Transverse colon (tissue), 4 donors: ENCODE measurements at regions not wholly inside any gene's neighbourhood (a gene's known extent, or its start where the extent isn't known, plus 50 kb on each side); places are given as distances from the start of the nearest gene placed in this dataset.

Experiments
- DNase-seq: peaks from one replicate; pipeline ENCODE4 v3.0.0-alpha.2; 2019
- H3K27ac ChIP-seq, 4 donors: fragments of 200-600 bp; sonication (generic); 2 replicates each; pipeline ENCODE4 v1.5.1; 2016 to 2018; ENCODE audit warnings: inconsistent platforms in 4 of 4
- H3K27me3 ChIP-seq: fragments of 200-600 bp; sonication (generic); 2 replicates; pipeline ENCODE4 v1.5.1; 2017; ENCODE audit warnings: inconsistent platforms
- H3K36me3 ChIP-seq, 4 donors: fragments of 200-600 bp; sonication (generic); 2 replicates each; pipeline ENCODE4 v1.5.1; 2017 to 2019; ENCODE audit warnings: inconsistent platforms in 4 of 4
- H3K4me1 ChIP-seq, 4 donors: fragments of 200-600 bp; sonication (generic); 2 replicates each; pipeline ENCODE4 v1.5.1; 2017 to 2020; ENCODE audit warnings: inconsistent platforms in 4 of 4
- H3K4me3 ChIP-seq, 4 donors: fragments of 200-600 bp; sonication (generic); 1 replicate in 1 of 4; 2 replicates in 3 of 4; pipeline versions ENCODE4 v1.5.1 to v1.6.1; 2017 to 2019; ENCODE audit warnings: inconsistent platforms in 4 of 4
- H3K9me3 ChIP-seq, 2 donors: fragments of 200-600 bp; sonication (generic); 2 replicates each; pipeline ENCODE4 v1.5.1; 2017 to 2019; ENCODE audit warnings: inconsistent platforms in 2 of 2
- CTCF ChIP-seq, 5 experiments: fragments of 200-600 bp in 3 of 5; fragments of 450-650 bp in 2 of 5; sonication (generic) in 3 of 5; IDR thresholded peaks; 1 replicate in 2 of 5; 2 replicates in 3 of 5; pipeline ENCODE4 v1.5.1; 2016 to 2017; ENCODE audit warnings: antibody characterized with exemption in 5 of 5, inconsistent platforms in 3 of 5, mild to moderate bottlenecking in 2 of 5, moderate library complexity in 1 of 5
- EP300 ChIP-seq: sonication (generic); formaldehyde crosslinking; IDR thresholded peaks from one replicate; pipeline ENCODE4 v1.6.1; 2017; ENCODE audit warnings: antibody characterized with exemption, low read depth
- POLR2A ChIP-seq: fragments of 450-650 bp; IDR thresholded peaks from one replicate; pipeline ENCODE4 v1.6.1; 2016; ENCODE audit warnings: antibody characterized with exemption, mild to moderate bottlenecking, moderate library complexity
- POLR2AphosphoS5 ChIP-seq, 3 donors: sonication (generic); formaldehyde crosslinking; IDR thresholded peaks; one replicate each; pipeline ENCODE4 v1.6.1; 2016; ENCODE audit warnings: antibody characterized with exemption in 3 of 3
- WGBS, 2 donors: methylation state at CpG; one replicate each; pipeline ENCODE4 v1.1.5; 2018; ENCODE audit warnings: low coverage in 1 of 2; 5-methylcytosine and 5-hydroxymethylcytosine counted together
- in situ Hi-C, 4 donors: fragments of 200-750 bp; cut with MboI; loops; one replicate each; pipeline versions ENCODE4 v1.15.0 to v1.15.1; 2017; ENCODE audit warnings: low sequenced_read_pairs in 3 of 4, low pct_ligation_motif_present in 1 of 4, low pct_unique_long_range_greater_than_20kb in 1 of 4
- intact Hi-C: fragments of 100-400 bp; cut with DNase I; formaldehyde crosslinking; loops from one replicate; pipeline ENCODE4 v1.15.1; 2023; ENCODE audit warnings: low total_unique reads

DNA sequence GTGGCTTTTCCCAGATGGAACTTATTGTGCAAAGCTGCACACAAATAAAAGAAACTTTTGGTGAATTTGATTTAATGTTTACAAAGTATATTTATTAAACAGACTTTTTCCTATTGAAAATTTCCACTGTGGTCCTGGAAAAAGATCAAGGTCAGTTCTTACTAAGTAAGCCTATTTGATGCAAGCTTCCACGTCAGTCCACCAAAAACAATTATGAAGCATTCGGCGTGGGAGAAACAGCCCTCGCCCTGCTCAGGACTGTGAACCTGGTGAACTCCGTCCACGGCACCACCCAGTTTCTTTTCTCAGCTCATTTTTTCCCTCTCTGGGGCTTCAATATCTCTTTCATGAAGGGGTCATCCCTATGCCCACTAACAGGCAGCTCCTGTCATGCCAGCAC lies 149.8 kb downstream of the EFNB2 start:
- DNase-seq, result no peak
- no peak overlapping the region for H3K4me3 ChIP-seq
- WGBS, 2 donors, result 86 to 96% methylated on average over 4 to 6 of the region's 6 CpGs
- peaks cover 0 to 10% (median 0%) of the 10 kb centered on the region in 4 donors for H3K4me1 ChIP-seq
- TF ChIP-seq POLR2A, result no peak
- TF ChIP-seq CTCF (IDR thresholded peaks at IDR 0.05), result no peak
- TF ChIP-seq EP300, result no peak
- no peak for TF ChIP-seq POLR2AphosphoS5 (IDR thresholded peaks at IDR 0.05)
- no peak overlapping the region for H3K27ac ChIP-seq
- no peaks in the 10 kb centered on the region for H3K9me3 ChIP-seq
- H3K27me3 ChIP-seq, result no peaks in the 10 kb centered on the region
- H3K36me3 ChIP-seq, result no peaks in the 10 kb centered on the region
- intact Hi-C loops (loop anchor here (1.0 kb wide), 1 partner anchor 18 kb away; no protein-coding TSS in a partner anchor), in situ Hi-C loops (no loop called here)

DNA sequence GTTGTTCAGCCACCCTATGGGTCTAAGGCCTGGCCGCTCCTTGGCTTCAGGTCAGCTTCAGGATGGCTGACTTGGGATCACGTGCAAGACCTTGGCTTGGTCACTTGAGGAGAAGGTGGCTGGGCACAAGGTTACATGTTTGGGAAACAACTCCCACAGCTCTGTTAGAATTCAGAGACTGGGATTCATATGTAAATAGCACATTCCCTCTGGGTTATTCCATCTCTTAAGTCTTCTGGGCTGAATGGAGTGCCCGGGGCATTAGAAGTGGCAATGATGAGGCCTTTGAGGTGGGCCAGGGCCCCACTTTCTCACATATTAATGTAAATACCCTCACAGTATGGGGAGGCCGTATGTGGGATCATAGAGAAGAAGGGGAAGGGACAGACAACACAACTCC lies 150.9 kb downstream of the EFNB2 start:
- Histone ChIP-seq H3K4me1 (no peaks in the 10 kb centered on the region), H3K9me3 (no peaks in the 10 kb centered on the region), H3K27ac (no peak overlapping the region), H3K27me3 (no peaks in the 10 kb centered on the region), H3K36me3 (no peaks in the 10 kb centered on the region), H3K4me3 (no peak overlapping the region)
- WGBS, 2 donors, result 65% methylated on average over 4 of the region's 4 CpGs; no CpG with 5 or more reads in 1 of the 2 donors
- intact Hi-C loops (no loop called here), in situ Hi-C loops (no loop called here)
- DNase-seq, result no peak
- no peak for TF ChIP-seq POLR2A

DNA sequence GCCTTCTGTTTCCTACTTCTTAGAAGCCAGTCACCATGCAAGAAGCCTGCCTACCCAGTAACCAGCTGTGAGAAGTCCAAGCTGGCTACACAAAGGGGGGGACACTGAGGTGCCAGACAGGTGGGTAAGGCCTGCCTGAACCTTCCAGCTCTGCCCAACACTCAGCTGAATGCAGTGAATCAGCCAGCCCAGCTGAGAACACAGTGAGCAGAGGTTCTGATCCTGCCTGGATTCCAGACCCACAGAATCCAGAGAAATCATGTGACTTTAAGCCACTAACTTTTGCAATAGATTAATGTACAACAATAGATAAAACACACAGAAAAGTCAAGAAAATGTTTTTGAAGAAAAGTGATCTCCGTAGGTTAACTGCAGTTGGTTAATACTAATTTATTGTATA lies 151.7 kb downstream of the EFNB2 start:
- H3K9me3 ChIP-seq, result no peaks in the 10 kb centered on the region
- in situ Hi-C loops, result no loop called here

DNA sequence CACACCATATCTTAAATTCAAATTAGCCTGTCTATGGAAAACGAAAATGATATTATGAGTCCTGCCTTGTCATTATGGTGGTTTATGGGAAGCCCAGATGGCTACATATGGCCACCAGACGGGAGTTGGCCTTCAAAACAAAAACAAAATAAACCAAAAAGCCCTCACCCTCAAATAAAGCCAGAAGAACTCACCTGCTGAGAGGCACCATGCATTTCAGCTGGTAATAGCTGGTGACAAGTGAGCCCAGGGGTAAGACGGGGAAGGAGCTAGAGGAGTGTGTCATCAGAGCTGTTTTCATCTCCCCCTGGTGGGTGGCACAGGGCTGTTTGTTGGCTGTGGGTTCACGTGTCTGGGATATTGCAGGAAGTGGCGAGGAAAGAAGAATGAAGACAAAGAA lies 152.9 kb downstream of the EFNB2 start:
- whole genome bisulfite sequencing, 2 donors, result 65 to 85% methylated on average over 5 of the region's 5 CpGs

More for the DNA sequence above, 151.7 kb downstream of the EFNB2 start:
- intact Hi-C loops, result no loop called here
- 86 to 97% methylated on average over 1 of the region's 1 CpG for WGBS, 2 donors
- TF ChIP-seq CTCF (IDR thresholded peaks at IDR 0.05) (no peak), POLR2A (no peak), POLR2AphosphoS5 (IDR thresholded peaks at IDR 0.05) (no peak)
- no peak overlapping the region for H3K27ac ChIP-seq
- H3K27me3 ChIP-seq, result no peaks in the 10 kb centered on the region
- no peak overlapping the region for H3K4me3 ChIP-seq
- no peak for DNase-seq
- no peaks in the 10 kb centered on the region for H3K36me3 ChIP-seq
- H3K4me1 ChIP-seq, result no peaks in the 10 kb centered on the region

More for the DNA sequence above, 152.9 kb downstream of the EFNB2 start:
- Histone ChIP-seq H3K27ac (no peak overlapping the region), H3K27me3 (no peaks in the 10 kb centered on the region), H3K4me3 (no peak overlapping the region), H3K9me3 (no peaks in the 10 kb centered on the region), H3K4me1 (no peaks in the 10 kb centered on the region), H3K36me3 (no peaks in the 10 kb centered on the region)
- DNase-seq, result no peak
- in situ Hi-C loops (no loop called here), intact Hi-C loops (no loop called here)
- TF ChIP-seq POLR2AphosphoS5 (IDR thresholded peaks at IDR 0.05) (no peak), CTCF (IDR thresholded peaks at IDR 0.05) (no peak), EP300 (no peak), POLR2A (no peak)
